ENCODE measurements at regions not wholly inside any gene's neighbourhood (a gene's known extent, or its start where the extent isn't known, plus 50 kb on each side); places are given as distances from the start of the nearest gene placed in this dataset.

DNA sequence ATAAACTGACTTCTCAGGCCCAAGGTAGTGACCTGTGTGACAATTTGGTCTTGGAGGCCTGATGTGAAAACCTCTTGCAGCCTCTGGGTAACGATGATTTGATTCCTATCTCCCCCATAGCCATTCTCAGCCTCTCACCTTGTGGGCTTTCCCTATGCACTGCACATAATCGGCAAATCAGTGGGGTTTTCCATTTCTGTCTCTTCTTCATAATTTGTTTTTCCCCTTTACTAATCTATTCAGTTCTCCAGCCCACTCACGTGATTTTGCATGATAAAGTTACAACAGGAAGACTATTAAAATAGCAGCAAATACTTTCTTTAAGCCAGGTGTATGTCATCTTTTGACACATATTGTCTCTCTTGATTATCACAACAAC lies 893.7 kb downstream of the TFAP2A start:
- no peak overlapping the region for H3K27ac ChIP-seq
- no peaks in the 10 kb centered on the region for H3K36me3 ChIP-seq
- TF ChIP-seq, protein P1, sequence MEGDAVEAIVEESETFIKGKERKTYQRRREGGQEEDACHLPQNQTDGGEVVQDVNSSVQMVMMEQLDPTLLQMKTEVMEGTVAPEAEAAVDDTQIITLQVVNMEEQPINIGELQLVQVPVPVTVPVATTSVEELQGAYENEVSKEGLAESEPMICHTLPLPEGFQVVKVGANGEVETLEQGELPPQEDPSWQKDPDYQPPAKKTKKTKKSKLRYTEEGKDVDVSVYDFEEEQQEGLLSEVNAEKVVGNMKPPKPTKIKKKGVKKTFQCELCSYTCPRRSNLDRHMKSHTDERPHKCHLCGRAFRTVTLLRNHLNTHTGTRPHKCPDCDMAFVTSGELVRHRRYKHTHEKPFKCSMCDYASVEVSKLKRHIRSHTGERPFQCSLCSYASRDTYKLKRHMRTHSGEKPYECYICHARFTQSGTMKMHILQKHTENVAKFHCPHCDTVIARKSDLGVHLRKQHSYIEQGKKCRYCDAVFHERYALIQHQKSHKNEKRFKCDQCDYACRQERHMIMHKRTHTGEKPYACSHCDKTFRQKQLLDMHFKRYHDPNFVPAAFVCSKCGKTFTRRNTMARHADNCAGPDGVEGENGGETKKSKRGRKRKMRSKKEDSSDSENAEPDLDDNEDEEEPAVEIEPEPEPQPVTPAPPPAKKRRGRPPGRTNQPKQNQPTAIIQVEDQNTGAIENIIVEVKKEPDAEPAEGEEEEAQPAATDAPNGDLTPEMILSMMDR (IDR thresholded peaks at IDR 0.05), result no peak
- no peaks in the 10 kb centered on the region for H3K27me3 ChIP-seq
- no peak for DNase-seq (ENCODE audit: low spot score in 2 of 2)
- H3K4me1 ChIP-seq, result no peaks in the 10 kb centered on the region
- H3K9me3 ChIP-seq, result no peaks in the 10 kb centered on the region
- H3K4me3 ChIP-seq, result no peak overlapping the region
- intact Hi-C loops (cut with DNase I), result no loop called here

DNA sequence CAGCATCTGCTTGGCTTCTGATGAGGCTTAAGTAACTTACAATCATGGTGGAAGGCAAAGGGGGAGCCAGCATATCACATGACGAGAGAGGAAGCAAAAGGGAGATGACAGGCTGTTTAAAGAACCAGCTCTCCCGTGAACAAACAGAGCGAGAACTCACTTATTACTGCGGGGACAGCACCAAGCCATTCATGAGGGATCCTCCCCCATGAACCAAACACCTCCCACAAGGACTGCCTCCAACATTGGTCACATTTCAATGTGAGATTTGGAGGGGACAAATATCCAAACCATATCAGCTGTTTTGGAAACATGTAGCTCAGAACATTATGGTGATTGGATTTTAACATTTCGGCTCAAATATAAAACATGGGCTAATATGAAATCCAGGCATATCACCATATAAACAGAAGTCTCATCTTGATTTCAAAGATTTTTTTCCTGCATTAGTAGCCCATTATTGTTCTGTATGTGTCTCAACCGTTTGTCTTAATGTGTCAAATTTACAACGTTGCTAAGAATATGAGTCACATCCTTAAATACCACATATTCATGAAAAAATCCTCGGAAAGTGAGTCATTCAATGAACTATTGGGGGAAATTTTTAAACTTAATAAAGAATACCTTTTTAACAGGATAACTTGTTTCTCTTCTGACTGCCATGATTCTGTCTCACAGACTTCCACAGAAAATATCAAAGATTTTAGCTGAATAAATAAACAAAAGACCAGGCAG lies 894.3 kb downstream of the TFAP2A start:
- no peaks in the 10 kb centered on the region for H3K4me1 ChIP-seq
- no peak for DNase-seq (ENCODE audit: low spot score in 2 of 2)
- H3K27ac ChIP-seq, result no peak overlapping the region
- H3K9me3 ChIP-seq, result no peaks in the 10 kb centered on the region
- intact Hi-C loops (cut with DNase I), result no loop called here
- H3K36me3 ChIP-seq, result no peaks in the 10 kb centered on the region
- no peak overlapping the region for H3K4me3 ChIP-seq
- H3K27me3 ChIP-seq, result no peaks in the 10 kb centered on the region
- TF ChIP-seq, protein P1 (IDR thresholded peaks at IDR 0.05), result no peak

DNA sequence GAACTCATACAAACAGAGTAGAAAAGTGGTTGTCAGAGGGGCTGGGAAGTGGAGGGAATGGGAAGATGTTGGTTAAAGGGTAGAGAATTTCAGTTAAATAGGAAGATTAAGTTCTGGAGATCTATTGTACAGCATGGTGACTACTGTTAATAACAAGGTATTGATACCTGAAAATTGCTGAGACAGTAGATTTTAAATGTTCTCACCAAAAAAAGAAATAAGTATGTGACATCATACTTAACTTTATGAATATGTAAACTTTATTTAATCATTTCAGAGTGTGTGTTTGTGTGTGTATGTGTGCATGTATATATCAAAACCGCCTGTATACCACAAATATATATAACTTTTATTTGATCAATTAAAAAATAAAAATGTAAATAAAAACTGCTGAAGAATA lies 896.4 kb downstream of the TFAP2A start:
- no peaks in the 10 kb centered on the region for H3K4me1 ChIP-seq
- intact Hi-C loops (cut with DNase I), result no loop called here
- TF ChIP-seq, protein P1 (IDR thresholded peaks at IDR 0.05), result no peak
- H3K27ac ChIP-seq, result no peak overlapping the region
- no peak for DNase-seq (ENCODE audit: low spot score in 2 of 2)
- no peak overlapping the region for H3K4me3 ChIP-seq
- no peaks in the 10 kb centered on the region for H3K27me3 ChIP-seq
- no peaks in the 10 kb centered on the region for H3K9me3 ChIP-seq
- no peaks in the 10 kb centered on the region for H3K36me3 ChIP-seq

DNA sequence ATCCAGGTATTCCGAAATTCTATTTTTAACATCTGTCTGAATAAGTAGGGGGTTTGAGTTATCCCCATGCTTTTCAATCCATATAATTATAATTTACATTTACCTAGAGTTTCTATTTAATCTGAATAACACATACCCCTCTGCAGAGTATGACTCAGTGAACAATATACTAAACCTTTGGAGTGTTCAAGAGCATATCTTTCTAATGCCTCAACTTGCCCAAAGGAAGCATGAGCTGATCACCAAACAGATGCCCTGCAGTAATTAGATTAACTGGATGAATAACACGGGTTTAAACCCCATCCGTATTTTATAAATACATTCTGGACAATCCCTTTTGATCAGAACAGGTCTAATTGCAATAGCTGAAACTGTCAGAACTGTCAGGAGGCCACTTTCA lies 897.1 kb downstream of the TFAP2A start:
- Histone ChIP-seq H3K27me3 (no peaks in the 10 kb centered on the region), H3K9me3 (no peaks in the 10 kb centered on the region), H3K27ac (no peak overlapping the region), H3K4me3 (no peak overlapping the region), H3K36me3 (no peaks in the 10 kb centered on the region), H3K4me1 (no peaks in the 10 kb centered on the region)
- no peak for DNase-seq (ENCODE audit: low spot score in 2 of 2)
- intact Hi-C loops (cut with DNase I), result no loop called here
- TF ChIP-seq, protein P1 (IDR thresholded peaks at IDR 0.05), result no peak

DNA sequence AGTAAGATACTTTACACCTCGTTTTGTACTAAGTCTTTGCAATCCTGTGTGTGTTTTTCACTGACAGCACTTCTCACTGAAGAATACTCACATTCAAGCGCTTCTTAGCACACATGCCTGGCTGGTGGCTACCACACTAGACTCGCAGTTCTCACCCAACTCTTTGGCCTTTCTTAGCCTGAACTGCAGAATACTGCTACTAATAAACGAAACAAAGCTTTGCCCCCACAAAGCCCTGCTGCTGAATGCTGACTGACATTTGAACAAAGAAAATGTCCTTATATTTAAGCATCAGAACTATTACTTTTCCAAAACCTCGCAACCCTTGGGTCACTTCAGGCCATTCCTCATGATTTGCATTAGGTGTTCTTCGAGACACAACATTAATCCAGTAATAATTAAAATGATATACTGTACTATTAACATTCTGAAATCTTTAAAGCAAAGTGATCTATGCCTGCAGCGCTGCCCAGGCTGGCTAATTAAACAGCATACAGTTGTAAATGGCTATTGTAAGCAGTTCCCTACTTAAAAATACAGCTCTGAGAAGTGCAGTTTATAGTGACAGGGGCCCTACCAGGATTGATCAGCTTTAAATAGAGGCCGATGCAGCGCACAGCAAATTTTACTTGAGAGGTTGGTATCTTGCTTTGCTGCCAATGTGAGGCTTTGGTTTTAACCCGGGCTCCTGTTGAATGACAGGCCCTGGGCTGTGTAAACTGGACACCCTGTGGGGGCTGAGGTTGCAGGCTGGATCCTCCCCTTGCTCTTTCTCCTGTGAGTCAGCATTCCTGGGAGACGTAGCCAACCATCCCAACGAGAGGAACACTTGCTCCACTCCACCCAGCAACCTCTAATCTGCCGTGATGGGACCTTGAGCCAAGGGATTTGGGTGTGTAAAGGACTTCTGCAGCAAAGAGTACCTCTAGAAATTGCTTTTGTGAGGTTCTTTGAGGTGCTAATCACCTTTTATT lies 899.0 kb downstream of the TFAP2A start:
- H3K4me1 ChIP-seq, result no peaks in the 10 kb centered on the region
- TF ChIP-seq, protein P1 (IDR thresholded peaks at IDR 0.05), result no peak

More for the DNA sequence above, 899.0 kb downstream of the TFAP2A start:
- Histone ChIP-seq H3K36me3 (no peaks in the 10 kb centered on the region), H3K27me3 (no peaks in the 10 kb centered on the region), H3K4me3 (no peak overlapping the region), H3K27ac (no peak overlapping the region), H3K9me3 (no peaks in the 10 kb centered on the region)
- intact Hi-C loops (cut with DNase I), result no loop called here
- no peak for DNase-seq (ENCODE audit: low spot score in 2 of 2)

All from ascending aorta (tissue), 2 donors.